Transverse colon (tissue), 4 donors: ENCODE measurements at regions not wholly inside any gene's neighbourhood (a gene's known extent, or its start where the extent isn't known, plus 50 kb on each side); places are given as distances from the start of the nearest gene placed in this dataset.

Experiments used
- CTCF ChIP-seq, 5 experiments: fragments of 200-600 bp in 3 of 5; fragments of 450-650 bp in 2 of 5; sonication (generic) in 3 of 5; IDR thresholded peaks; 1 replicate in 2 of 5; 2 replicates in 3 of 5; pipeline ENCODE4 v1.5.1; 2016 to 2017; ENCODE audit warnings: antibody characterized with exemption in 5 of 5, inconsistent platforms in 3 of 5, mild to moderate bottlenecking in 2 of 5, moderate library complexity in 1 of 5
- POLR2A ChIP-seq: fragments of 450-650 bp; IDR thresholded peaks from one replicate; pipeline ENCODE4 v1.6.1; 2016; ENCODE audit warnings: antibody characterized with exemption, mild to moderate bottlenecking, moderate library complexity
- POLR2AphosphoS5 ChIP-seq, 3 donors: sonication (generic); formaldehyde crosslinking; IDR thresholded peaks; one replicate each; pipeline ENCODE4 v1.6.1; 2016; ENCODE audit warnings: antibody characterized with exemption in 3 of 3

DNA sequence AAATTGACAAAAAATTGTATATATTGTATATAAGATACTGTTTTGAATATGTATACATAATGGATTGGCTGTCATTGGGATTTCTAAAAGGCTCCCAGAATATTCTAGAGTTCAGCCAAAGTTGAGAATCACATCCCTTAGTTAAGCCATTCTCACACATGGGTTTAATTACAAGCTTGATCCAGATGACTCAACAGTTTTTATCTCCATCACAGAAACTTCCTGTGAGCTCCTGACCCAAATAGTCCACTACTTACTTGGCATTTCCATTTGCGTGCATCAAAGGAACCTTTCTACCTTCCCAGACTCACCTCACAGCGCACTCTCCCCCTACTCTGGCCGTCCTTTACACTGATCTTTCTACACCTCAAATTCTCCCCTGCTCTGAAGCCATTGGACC, 184.8 kb upstream of the ARHGAP20 start:
- TF ChIP-seq CTCF (IDR thresholded peaks at IDR 0.05), result no peak
- TF ChIP-seq POLR2AphosphoS5 (IDR thresholded peaks at IDR 0.05), result no peak
- no peak for TF ChIP-seq POLR2A
